K562 (cell line): ENCODE measurements at regions not wholly inside any gene's neighbourhood (a gene's known extent, or its start where the extent isn't known, plus 50 kb on each side); places are given as distances from the start of the nearest gene placed in this dataset.

Experiments
- ATAC-seq: fragments of 200-7000 bp; cut with Tn5 transposase; 3 replicates; pipeline ENCODE4 v1.9.1; 2020; ENCODE audit warnings: moderate library complexity
- BruUV-seq: library from RNA; stranded (reverse); fragments of 400-500 nt; replicated peaks from 2 replicates; lab custom pipeline; 2021; lab: Mats Ljungman, UMichigan
- CTCF ChIA-PET: fragments of 300-600 bp; formaldehyde crosslinking; extraction: SDS; loops from one replicate; lab custom pipeline; 2021; ENCODE audit warnings: low intra/inter-chr PET ratio; lab: Yijun Ruan, JAX
- POLR2A ChIA-PET: fragments of 300-600, 350-650 bp; sonication (Branson Sonifier 250); formaldehyde crosslinking; extraction: SDS; loops from one replicate; lab custom pipeline; 2021; ENCODE audit warnings: antibody characterized with exemption, inconsistent platforms; lab: Yijun Ruan, JAX
- DNase-seq, 4 experiments: peaks; one replicate each; pipeline versions ENCODE4 v3.0.0 to v3.0.0-alpha.2; 2011 to 2018; ENCODE audit warnings: low spot score in 3 of 4, mixed read lengths in 3 of 4; ENCODE audit errors: extremely low read depth in 1 of 4
- FAIRE-seq: peaks from 2 replicates; lab custom pipeline; 2011; peaks lifted over from hg19 to GRCh38; lab: Jason Lieb, UNC
- H2AFZ ChIP-seq: 2 replicates; pipeline ENCODE4 v1.6.0; 2011; ENCODE audit warnings: low read depth, low read length, control low read depth, inconsistent platforms
- H3K27ac ChIP-seq: fragments of 200-600 bp; 3 replicates; pipeline ENCODE4 v1.8.0; 2011; ENCODE audit warnings: low read depth, mild to moderate bottlenecking, control low read depth, inconsistent platforms, low read length, moderate library complexity, mixed read lengths; ENCODE audit errors: extremely low read depth
- H3K27me3 ChIP-seq, 2 experiments: fragments of 300-600 bp in 1 of 2; 2 replicates in 1 of 2; 3 replicates in 1 of 2; pipeline versions ENCODE4 v1.6.0 to v1.8.0; 2011; ENCODE audit warnings: inconsistent platforms in 2 of 2, low read length in 2 of 2, mild to moderate bottlenecking in 1 of 2, mixed read lengths in 1 of 2, moderate library complexity in 1 of 2; ENCODE audit not compliant: control insufficient read depth in 2 of 2, insufficient read depth in 2 of 2
- H3K36me3 ChIP-seq: fragments of 300-600 bp; 3 replicates; pipeline ENCODE4 v1.8.0; 2011; ENCODE audit warnings: mild to moderate bottlenecking, low read length, inconsistent platforms; ENCODE audit not compliant: control insufficient read depth, insufficient read depth
- H3K4me1 ChIP-seq, 2 experiments: fragments of 200-600 bp in 1 of 2; replicated peaks in 1 of 2; 2 replicates in 1 of 2; 3 replicates in 1 of 2; pipeline versions ENCODE4 v1.5.1 to v1.8.0; 2011; ENCODE audit warnings: inconsistent platforms in 2 of 2, low read length in 2 of 2, mild to moderate bottlenecking in 1 of 2, mixed read lengths in 1 of 2, moderate library complexity in 1 of 2; ENCODE audit not compliant: control insufficient read depth in 2 of 2, insufficient read depth in 2 of 2
- H3K4me2 ChIP-seq: 2 replicates; pipeline ENCODE4 v1.6.1; 2011; ENCODE audit warnings: low read length, control low read depth, inconsistent platforms, mixed read lengths; ENCODE audit not compliant: insufficient read depth
- H3K4me3 ChIP-seq: fragments of 200-600 bp; sonication (generic), shearing (Covaris generic); 2 replicates; pipeline ENCODE4 v1.5.1; 2016; ENCODE audit warnings: control low read depth, inconsistent platforms
- H3K79me2 ChIP-seq: fragments of 200-600 bp; 3 replicates; pipeline ENCODE4 v1.8.0; 2011; ENCODE audit warnings: low read length, inconsistent platforms; ENCODE audit not compliant: control insufficient read depth, insufficient read depth
- H3K9ac ChIP-seq, 2 experiments: 2 replicates each; pipeline versions ENCODE4 v1.6.0 to v1.6.1; 2011; ENCODE audit warnings: low read depth in 2 of 2, low read length in 2 of 2, control low read depth in 1 of 2, inconsistent platforms in 1 of 2, mild to moderate bottlenecking in 1 of 2, mixed read lengths in 1 of 2; ENCODE audit not compliant: insufficient read depth in 1 of 2
- H3K9me1 ChIP-seq: one replicate; pipeline ENCODE4 v1.6.0; 2011; ENCODE audit warnings: inconsistent platforms, mild to moderate bottlenecking, low read length, moderate library complexity; ENCODE audit not compliant: control insufficient read depth, insufficient read depth
- H3K9me3 ChIP-seq: replicated peaks from 2 replicates; pipeline ENCODE4 v1.5.1; 2011; ENCODE audit warnings: low read depth, low read length, inconsistent platforms; ENCODE audit not compliant: control insufficient read depth, insufficient read depth
- H4K20me1 ChIP-seq: replicated peaks from 2 replicates; pipeline ENCODE4 v1.6.1; 2011; ENCODE audit warnings: low read length, inconsistent platforms, mixed read lengths; ENCODE audit not compliant: control insufficient read depth, insufficient read depth
- ARID1B ChIP-seq: fragments of 450-650 bp; IDR thresholded peaks from 2 replicates; pipeline ENCODE4 v1.6.1; 2016; ENCODE audit warnings: antibody characterized with exemption, mild to moderate bottlenecking, inconsistent platforms
- CREB3 ChIP-seq: fragments of 450-650 bp; conservative IDR thresholded peaks from 2 replicates; pipeline ENCODE4 v1.6.1; 2016; ENCODE audit warnings: missing genetic modification characterization, low read depth, mild to moderate bottlenecking, missing compliant biosample characterization, moderate library complexity
- MEF2A ChIP-seq: IDR thresholded peaks from 2 replicates; pipeline ENCODE4 v1.6.1; 2011; ENCODE audit warnings: low read depth, mild to moderate bottlenecking, low read length, moderate library complexity; ENCODE audit not compliant: control insufficient read depth
- MYC ChIP-seq, 2 experiments: fragments of 250-450 bp in 1 of 2; sonication (Bioruptor Pico) in 1 of 2; IDR thresholded peaks; 2 replicates each; pipeline versions ENCODE4 v1.5.1 to v1.6.1; 2012 to 2021; ENCODE audit warnings: low read depth in 2 of 2, borderline replicate concordance in 1 of 2, improper control_type of control experiment in 1 of 2, low read length in 1 of 2, mild to moderate bottlenecking in 1 of 2, moderate library complexity in 1 of 2
- RAD21 ChIP-seq, 2 experiments: fragments of 250-450 bp in 1 of 2; fragments of 450-650 bp in 1 of 2; sonication (Bioruptor Pico) in 1 of 2; formaldehyde crosslinking in 1 of 2; IDR thresholded peaks in 1 of 2; conservative IDR thresholded peaks in 1 of 2; 2 replicates each; pipeline versions ENCODE4 v1.4.0 to v1.8.0; 2020 to 2022; ENCODE audit warnings: mild to moderate bottlenecking in 2 of 2, moderate library complexity in 1 of 2
- SIX5 ChIP-seq, 2 experiments: IDR thresholded peaks; 2 replicates each; pipeline ENCODE4 v1.6.1; 2011; ENCODE audit warnings: low read length in 2 of 2, borderline replicate concordance in 1 of 2, low read depth in 1 of 2, mild to moderate bottlenecking in 1 of 2, moderate library complexity in 1 of 2; ENCODE audit not compliant: insufficient read depth in 1 of 2
- SRF ChIP-seq, 2 experiments: fragments of 250-450, 450-650 bp in 1 of 2; sonication (Bioruptor Pico) in 1 of 2; sonication (generic) in 1 of 2; formaldehyde crosslinking; IDR thresholded peaks; 2 replicates each; pipeline versions ENCODE4 v1.5.0 to v1.5.1; 2020 to 2022; ENCODE audit warnings: mild to moderate bottlenecking in 1 of 2, missing genetic modification reagents in 1 of 2
- SRSF1 ChIP-seq: fragments of 200-400 bp; formaldehyde crosslinking; IDR thresholded peaks from 2 replicates; pipeline ENCODE4 v1.6.1; 2017; ENCODE audit warnings: mild to moderate bottlenecking, low read depth, low read length, moderate library complexity
- ZFPM2 ChIP-seq: fragments of 250-450 bp; sonication (Bioruptor Pico); IDR thresholded peaks from 2 replicates; pipeline ENCODE4 v1.5.1; 2022; ENCODE audit warnings: mild to moderate bottlenecking
- ZNF133 ChIP-seq: fragments of 250-450 bp; sonication (Bioruptor Pico); IDR thresholded peaks from 2 replicates; pipeline ENCODE4 v1.4.0; 2020; ENCODE audit warnings: mild to moderate bottlenecking
- ZNF165 ChIP-seq: fragments of 250-450 bp; sonication (Bioruptor Pico); IDR thresholded peaks from 2 replicates; pipeline ENCODE4 v1.4.0; 2020; ENCODE audit warnings: borderline replicate concordance
- ZNF384 ChIP-seq: IDR thresholded peaks from 2 replicates; pipeline ENCODE4 v1.6.1; 2012; ENCODE audit warnings: low read depth, low read length, improper control_type of control experiment
- ZNF431 ChIP-seq: sonication (generic); formaldehyde crosslinking; IDR thresholded peaks from 2 replicates; pipeline ENCODE4 v1.8.0; 2022; ENCODE audit warnings: mild to moderate bottlenecking, missing genetic modification reagents
- ZNF780A ChIP-seq: fragments of 250-450 bp; sonication (Bioruptor Pico); IDR thresholded peaks from 2 replicates; pipeline ENCODE4 v1.5.0; 2021; ENCODE audit warnings: mild to moderate bottlenecking
- WGBS: fragments of 100-300 bp; shearing (Covaris generic); methylation state at CpG from one replicate; pipeline ENCODE4 v1.1.6; 2016; ENCODE audit warnings: low coverage, mixed read lengths; ENCODE audit not compliant: insufficient coverage; ENCODE audit errors: missing lambda C conversion rate; 5-methylcytosine and 5-hydroxymethylcytosine counted together
- in situ Hi-C: fragments of 300-500 bp; cut with MboI; formaldehyde crosslinking; loops from 4 replicates; pipeline ENCODE4 v1.15.0; 2018; ENCODE audit warnings: inconsistent platforms, mixed read lengths
- intact Hi-C: fragments of 100-400 bp; cut with micrococcal nuclease; formaldehyde crosslinking; loops from 2 replicates; pipeline ENCODE4 v1.14.2; 2022
- TF ChIP-seq, protein P1 (sequence below), 3 experiments: IDR thresholded peaks in 2 of 3; conservative IDR thresholded peaks in 1 of 3; 2 replicates each; pipeline ENCODE4 v1.5.1; 2011 to 2012; ENCODE audit warnings: low read length in 3 of 3, mild to moderate bottlenecking in 3 of 3, control low read depth in 2 of 3, improper control_type of control experiment in 1 of 3, inconsistent platforms in 1 of 3, low read depth in 1 of 3, mixed read lengths in 1 of 3, moderate library complexity in 1 of 3; ENCODE audit not compliant: insufficient read depth in 2 of 3

GRCh38 chr9:1939926-1940368 is 75.2 kb upstream of the SMARCA2 start:
- no peaks in the 10 kb centered on the region for H4K20me1 ChIP-seq
- no TSS peak for BruUV-seq
- in situ Hi-C loops (no loop called here), intact Hi-C loops (loop anchor here (10.0 kb wide), 1 partner anchor 145 kb away; no protein-coding TSS in a partner anchor)
- POLR2A ChIA-PET, result no interaction called here
- FAIRE-seq (peak; percentile 57), ATAC-seq (peak; percentile 76), DNase-seq (peak in 3 of 4 experiments; percentile 7 to 26 (median 12))
- H3K4me1 ChIP-seq, result no peaks in the 10 kb centered on the region
- H3K27me3 ChIP-seq, result no peaks in the 10 kb centered on the region
- no peak overlapping the region for H3K27ac ChIP-seq
- H3K9me1 ChIP-seq, result no peaks in the 10 kb centered on the region
- H3K79me2 ChIP-seq, result no peaks in the 10 kb centered on the region
- CTCF ChIA-PET, result no interaction called here
- H3K36me3 ChIP-seq, result no peaks in the 10 kb centered on the region
- H3K4me3 ChIP-seq, result no peak overlapping the region
- WGBS, result 0% methylated on average over 7 of the region's 7 CpGs
- H3K9me3 ChIP-seq, result no peaks in the 10 kb centered on the region
- TF ChIP-seq MYC (IDR thresholded peaks at IDR 0.05; ENCODE audit: low read depth, low read length) (no peak), MYC (CRISPR knock-in tag; IDR thresholded peaks at IDR 0.05; ENCODE audit: borderline replicate concordance, low read depth) (no peak), ARID1B (no peak), CREB3 (no peak), ZNF431 (CRISPR knock-in tag) (no peak), ZNF780A (no peak), SIX5 (IDR thresholded peaks at IDR 0.05; ENCODE audit: borderline replicate concordance in 1 of 2, insufficient read depth in 1 of 2, low read depth in 1 of 2, low read length in 2 of 2) (no peak), RAD21 (CRISPR knock-in tag; conservative IDR thresholded peaks at IDR 0.05 in 1 of 2, IDR thresholded peaks at IDR 0.05 in 1 of 2) (peak; percentile 7 to 43; a peak in 2 of 4 replicates), ZFPM2 (CRISPR knock-in tag) (no peak), ZNF384 (no peak), ZNF165 (CRISPR knock-in tag) (no peak), SRF (CRISPR knock-in tag; IDR thresholded peaks at IDR 0.05) (no peak), SRSF1 (no peak), MEF2A (no peak), ZNF133 (no peak)
- TF ChIP-seq, protein P1, sequence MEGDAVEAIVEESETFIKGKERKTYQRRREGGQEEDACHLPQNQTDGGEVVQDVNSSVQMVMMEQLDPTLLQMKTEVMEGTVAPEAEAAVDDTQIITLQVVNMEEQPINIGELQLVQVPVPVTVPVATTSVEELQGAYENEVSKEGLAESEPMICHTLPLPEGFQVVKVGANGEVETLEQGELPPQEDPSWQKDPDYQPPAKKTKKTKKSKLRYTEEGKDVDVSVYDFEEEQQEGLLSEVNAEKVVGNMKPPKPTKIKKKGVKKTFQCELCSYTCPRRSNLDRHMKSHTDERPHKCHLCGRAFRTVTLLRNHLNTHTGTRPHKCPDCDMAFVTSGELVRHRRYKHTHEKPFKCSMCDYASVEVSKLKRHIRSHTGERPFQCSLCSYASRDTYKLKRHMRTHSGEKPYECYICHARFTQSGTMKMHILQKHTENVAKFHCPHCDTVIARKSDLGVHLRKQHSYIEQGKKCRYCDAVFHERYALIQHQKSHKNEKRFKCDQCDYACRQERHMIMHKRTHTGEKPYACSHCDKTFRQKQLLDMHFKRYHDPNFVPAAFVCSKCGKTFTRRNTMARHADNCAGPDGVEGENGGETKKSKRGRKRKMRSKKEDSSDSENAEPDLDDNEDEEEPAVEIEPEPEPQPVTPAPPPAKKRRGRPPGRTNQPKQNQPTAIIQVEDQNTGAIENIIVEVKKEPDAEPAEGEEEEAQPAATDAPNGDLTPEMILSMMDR (IDR thresholded peaks at IDR 0.05 in 2 of 3, conservative IDR thresholded peaks at IDR 0.05 in 1 of 3; ENCODE audit: insufficient read depth in 2 of 3, low read depth in 1 of 3, low read length in 3 of 3), result peak; percentile 41 to 57 (median 51)
- H3K4me2 ChIP-seq, result no peak overlapping the region
- no peak overlapping the region for H3K9ac ChIP-seq
- H2AFZ ChIP-seq, result no peak overlapping the region
